ENCODE measurements at regions not wholly inside any gene's neighbourhood (a gene's known extent, or its start where the extent isn't known, plus 50 kb on each side); places are given as distances from the start of the nearest gene placed in this dataset.
"Not testable (repeated sequence)": the region's sequence is repeated elsewhere in the genome, so short reads cannot be mapped to it uniquely, and the experiment has no call there.

DNA sequence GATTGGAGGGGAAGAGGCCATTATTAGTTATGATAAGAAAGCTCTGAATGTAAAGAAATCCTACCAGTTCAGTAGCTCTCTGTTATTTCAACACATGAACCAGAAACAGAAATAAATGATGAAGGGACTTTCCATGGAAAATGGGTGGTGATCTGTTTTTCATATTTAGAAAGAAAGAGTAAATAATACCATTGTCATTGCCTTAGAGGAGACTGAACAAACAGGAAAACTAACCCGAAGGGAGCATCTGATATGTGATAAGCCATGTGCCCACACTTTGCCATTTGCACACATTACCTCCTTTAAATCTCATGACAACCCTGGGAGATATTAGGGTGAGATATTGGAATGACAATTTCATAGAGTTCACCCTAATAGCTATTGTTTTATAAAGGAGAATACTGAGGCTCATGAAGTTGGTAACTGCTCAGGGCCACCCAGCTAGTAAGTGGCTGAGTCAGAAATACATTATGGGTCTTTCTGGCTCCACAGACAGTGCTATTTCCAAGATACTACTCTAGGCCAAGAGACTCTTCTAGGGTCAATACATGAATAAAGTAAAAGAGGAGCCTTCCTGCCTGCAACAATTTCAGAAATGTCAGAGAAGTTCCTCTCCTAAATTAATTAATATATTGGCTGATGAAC lies 111.0 kb upstream of the SLIT3 start:
- DNase-seq, result no peak

- no peak for DNase-seq
Observed at GRCh38 chr5:169410996-169411783, 110.3 kb upstream of the SLIT3 start.

- no peak for DNase-seq
Observed at GRCh38 chr5:169408731-169409130, 107.8 kb upstream of the SLIT3 start.

DNA sequence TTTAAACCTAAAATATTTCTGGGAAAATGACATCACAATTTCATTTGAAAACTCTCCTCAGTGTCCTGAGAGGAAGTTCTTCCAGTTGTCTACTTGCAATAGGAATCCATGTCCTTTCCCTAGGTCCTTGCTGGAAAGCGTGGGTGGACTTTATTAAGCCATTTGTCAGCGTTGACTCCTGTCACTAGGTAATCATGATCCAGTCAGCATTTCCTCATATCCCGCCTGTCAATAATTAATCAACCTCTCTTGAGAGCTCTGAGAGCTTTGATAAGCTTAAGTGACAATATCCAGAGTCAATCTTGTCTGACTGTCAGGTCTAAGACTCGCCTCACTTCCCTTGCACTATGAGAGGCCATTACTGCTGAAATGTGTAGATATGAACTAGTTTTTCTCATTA lies 107.2 kb upstream of the SLIT3 start:
- no peak for DNase-seq

- DNase-seq, result no peak
Observed at GRCh38 chr5:169404223-169404622, 103.3 kb upstream of the SLIT3 start.

- DNase-seq, result no peak
Observed at GRCh38 chr5:169398515-169398914, 97.6 kb upstream of the SLIT3 start.

- DNase-seq, result no peak
Observed at GRCh38 chr5:169395136-169395535, 94.2 kb upstream of the SLIT3 start.

DNA sequence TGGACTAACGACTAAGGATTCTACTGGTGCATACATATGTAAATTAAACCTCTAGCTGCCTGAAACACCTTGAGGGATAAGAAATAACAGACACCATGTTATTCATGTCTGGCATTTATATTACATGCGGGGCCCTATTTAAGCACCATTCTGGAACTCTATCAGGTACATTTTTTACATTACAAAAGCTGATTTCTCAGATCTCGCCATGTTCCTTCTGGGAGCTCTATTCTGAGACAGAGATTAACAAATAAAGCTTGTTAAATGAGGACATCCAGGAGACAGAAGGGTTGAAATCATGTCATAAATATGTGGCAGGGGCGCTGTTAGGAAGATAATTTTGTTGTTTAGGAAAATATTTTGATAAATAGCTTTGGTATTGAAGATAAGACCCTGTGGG lies 93.4 kb upstream of the SLIT3 start:
- no peak for DNase-seq

- no peak for DNase-seq
Observed at GRCh38 chr5:169393907-169394306, 93.0 kb upstream of the SLIT3 start.

- DNase-seq, result no peak
Observed at GRCh38 chr5:169390265-169390664, 89.3 kb upstream of the SLIT3 start.

DNA sequence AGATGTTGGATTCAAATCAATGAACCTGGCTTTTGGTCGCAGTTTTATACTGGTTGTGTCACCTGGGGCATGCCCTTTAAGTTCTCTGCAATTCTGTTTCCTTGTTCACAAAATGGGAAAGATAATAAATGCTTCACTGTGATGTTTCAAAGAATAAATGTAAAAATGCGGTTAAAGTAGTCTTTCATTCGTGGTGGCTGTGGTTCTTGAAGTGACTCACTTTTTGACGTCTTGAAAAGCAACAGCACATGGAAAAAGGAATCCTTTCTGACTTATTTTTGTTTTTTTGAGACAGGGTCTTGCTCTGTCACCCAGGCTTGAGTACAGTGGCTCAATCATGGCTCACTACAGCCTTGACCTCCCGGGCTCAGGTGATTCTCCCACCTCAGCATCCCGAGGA lies 88.4 kb upstream of the SLIT3 start:
- DNase-seq, result no peak

DNA sequence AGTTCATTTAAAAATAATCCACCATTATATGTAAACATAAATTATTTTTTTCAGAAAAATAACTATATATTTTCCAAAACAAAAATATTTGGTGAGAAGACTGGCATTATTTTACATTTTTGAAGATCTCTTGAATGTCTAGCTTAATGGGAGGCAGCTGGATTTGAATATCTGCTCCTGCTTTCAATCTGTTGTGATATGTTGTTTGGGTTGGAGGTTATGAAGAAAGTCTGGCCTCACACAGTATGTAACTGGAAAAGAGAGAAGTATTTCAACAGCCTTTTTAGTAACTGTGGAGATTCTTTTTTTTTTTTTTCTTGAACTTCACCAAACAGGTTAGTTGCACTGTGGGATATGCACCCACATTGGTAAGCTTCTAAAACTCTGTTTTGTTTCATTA lies 84.7 kb upstream of the SLIT3 start:
- no peak for DNase-seq

- DNase-seq, result no peak
Observed at GRCh38 chr5:169384661-169385060, 83.7 kb upstream of the SLIT3 start.

DNA sequence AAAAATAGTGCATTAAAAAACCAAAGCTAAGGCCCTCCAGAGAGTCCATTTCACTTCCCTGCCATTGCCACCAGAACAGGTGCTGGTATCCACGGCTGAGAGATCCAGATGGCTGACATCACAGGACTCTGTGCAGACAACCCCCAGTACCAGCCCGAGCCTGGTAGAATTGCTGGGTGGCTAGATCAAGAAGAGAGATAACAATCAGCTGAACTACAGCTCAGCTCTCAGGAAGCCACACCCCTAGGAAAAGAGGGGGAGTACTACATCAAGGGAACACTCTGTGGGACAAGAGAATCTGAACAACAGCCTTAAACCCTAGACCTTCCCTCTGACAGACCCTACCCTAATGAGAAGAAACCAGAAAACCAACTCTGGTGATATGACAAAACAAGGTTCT lies 73.8 kb upstream of the SLIT3 start:
- no peak for DNase-seq

GRCh38 chr5:169374111-169374510 lies 73.2 kb upstream of the SLIT3 start:
- DNase-seq, result no peak

DNA sequence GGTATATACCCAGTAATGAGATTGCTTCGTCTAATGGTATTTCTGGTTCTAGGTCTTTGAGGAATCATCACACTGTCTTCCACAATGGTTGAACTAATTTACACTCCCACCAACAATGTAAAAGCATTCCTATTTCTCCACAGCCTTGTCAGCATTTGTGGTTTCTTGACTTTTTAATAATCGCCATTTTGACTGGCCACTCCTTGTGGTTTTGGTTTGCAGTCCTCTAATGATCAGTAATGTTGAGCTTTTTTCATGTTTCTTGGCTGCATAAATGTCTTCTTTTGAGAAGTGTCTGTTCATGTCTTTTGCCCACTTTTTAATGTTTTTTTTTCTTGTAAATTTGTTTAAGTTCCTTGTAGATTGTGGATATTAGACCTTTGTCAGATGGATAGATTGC lies 70.9 kb upstream of the SLIT3 start:
- DNase-seq, result not testable (repeated sequence)

DNA sequence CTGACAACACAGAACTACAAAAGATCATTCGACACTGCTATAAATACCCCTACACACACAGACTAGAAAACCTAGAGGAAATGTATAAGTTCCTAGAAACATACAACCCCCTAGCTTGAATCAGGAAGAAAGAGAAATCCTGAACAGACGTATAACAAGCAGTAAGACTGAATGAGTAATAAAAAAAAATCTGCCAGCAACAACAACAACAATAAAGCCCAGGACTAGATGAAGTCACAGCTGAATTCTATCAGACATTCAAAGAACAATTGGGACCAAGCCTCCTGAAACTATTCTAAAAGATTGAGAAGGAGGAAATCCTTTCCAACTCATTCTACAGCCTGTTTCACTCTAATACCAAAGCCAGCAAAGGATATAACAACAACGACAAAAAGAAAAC lies 68.2 kb upstream of the SLIT3 start:
- DNase-seq, result no peak

GRCh38 chr5:169367861-169368260 lies 66.9 kb upstream of the SLIT3 start:
- DNase-seq, result no peak

DNA sequence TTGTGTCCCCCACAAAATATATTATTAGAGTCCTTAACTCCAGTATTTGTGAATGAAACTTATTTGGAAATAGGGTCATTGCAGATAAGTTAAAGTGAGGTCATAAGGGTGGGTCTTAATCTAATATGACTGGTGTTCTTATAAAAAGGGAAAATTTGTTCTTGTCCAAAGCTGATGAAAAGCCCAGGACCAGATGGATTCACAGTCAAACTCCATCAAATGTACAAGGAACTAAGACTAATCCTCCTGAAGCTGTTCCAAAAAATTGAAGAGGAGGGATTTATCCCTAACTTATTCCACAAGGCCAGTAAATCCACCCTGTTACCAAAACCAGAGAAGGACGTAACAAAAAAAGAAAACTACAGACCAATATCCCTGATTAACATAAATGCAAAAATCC lies 56.4 kb upstream of the SLIT3 start:
- no peak for DNase-seq

- DNase-seq, result no peak
Observed at GRCh38 chr5:169356811-169357210, 55.9 kb upstream of the SLIT3 start.

GRCh38 chr5:169356181-169356580 lies 55.2 kb upstream of the SLIT3 start:
- DNase-seq, result no peak

GRCh38 chr5:169354921-169355320 lies 54.0 kb upstream of the SLIT3 start:
- DNase-seq, result no peak

GRCh38 chr5:169354263-169354662 lies 53.3 kb upstream of the SLIT3 start:
- no peak for DNase-seq

DNA sequence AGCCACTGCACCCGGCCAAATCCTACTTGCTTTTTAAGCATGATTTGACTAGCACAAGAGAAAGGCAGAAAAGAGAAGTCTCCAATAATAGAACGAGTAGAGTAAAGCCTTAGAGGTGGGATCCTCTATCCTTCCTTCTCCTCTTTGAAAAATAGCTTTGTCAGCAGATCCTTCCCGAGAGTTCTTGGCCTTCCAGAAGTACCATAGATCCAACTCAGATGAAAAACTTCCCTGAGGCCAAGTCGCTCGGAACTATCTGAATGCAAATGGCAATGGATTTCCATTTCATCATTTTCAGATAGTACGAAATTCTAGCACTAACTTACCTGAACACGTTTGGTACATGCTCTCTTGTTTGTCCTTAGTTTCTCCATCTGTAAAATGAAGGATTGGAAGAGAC lies 52.0 kb upstream of the SLIT3 start:
- no peak for DNase-seq

DNA sequence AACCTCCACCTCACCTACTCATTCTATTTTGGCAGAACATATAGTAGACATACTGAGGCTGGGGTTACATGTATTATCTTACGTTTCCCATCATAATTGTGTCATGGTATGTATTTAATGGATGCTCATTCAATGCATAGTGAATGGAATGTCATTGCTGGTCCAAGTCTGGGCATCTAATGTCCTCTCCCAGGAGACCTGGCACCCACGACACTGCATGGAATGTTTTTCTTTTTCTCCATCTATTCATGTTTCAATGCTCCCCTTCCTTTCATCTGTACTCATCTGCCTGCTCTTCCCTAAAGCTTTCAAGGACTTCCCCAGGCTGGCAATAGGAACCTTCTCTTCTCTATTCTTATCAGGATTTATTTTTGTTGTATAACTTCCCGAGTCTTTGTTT lies 50.8 kb upstream of the SLIT3 start:
- DNase-seq, result no peak
